ENCODE measurements at regions not wholly inside any gene's neighbourhood (a gene's known extent, or its start where the extent isn't known, plus 50 kb on each side); places are given as distances from the start of the nearest gene placed in this dataset.

- no peak for TF ChIP-seq CTCF (conservative IDR thresholded peaks at IDR 0.05)
- H3K4me3 Mint-ChIP-seq, result no peak overlapping the region
- H3K9me3 Mint-ChIP-seq, result peaks cover 5% of the 10 kb centered on the region
- no peaks in the 10 kb centered on the region for H3K36me3 Mint-ChIP-seq
- no peak for DNase-seq (ENCODE audit: extremely low spot score, unreplicated experiment)
- no peaks in the 10 kb centered on the region for H3K27me3 Mint-ChIP-seq
- H3K4me1 Mint-ChIP-seq (ENCODE audit: unreplicated experiment), result no peaks in the 10 kb centered on the region
- no peak overlapping the region for H3K27ac Mint-ChIP-seq
These were observed 1374.5 kb upstream of the NXPH2 start for GRCh38 chr2:140154706-140155105.

- DNase-seq (ENCODE audit: extremely low spot score, unreplicated experiment), result no peak
- Mint-ChIP-seq H3K4me3 (no peak overlapping the region), H3K27ac (no peak overlapping the region), H3K36me3 (no peaks in the 10 kb centered on the region), H3K4me1 (ENCODE audit: unreplicated experiment) (no peaks in the 10 kb centered on the region), H3K27me3 (no peaks in the 10 kb centered on the region), H3K9me3 (peaks cover 5% of the 10 kb centered on the region)
- TF ChIP-seq CTCF (conservative IDR thresholded peaks at IDR 0.05), result no peak
These were observed 1374.1 kb upstream of the NXPH2 start for GRCh38 chr2:140154271-140154670.

GRCh38 chr2:140144611-140145010, 1364.4 kb upstream of the NXPH2 start:
- H3K36me3 Mint-ChIP-seq, result no peaks in the 10 kb centered on the region
- H3K4me3 Mint-ChIP-seq, result no peak overlapping the region
- peaks cover 3% of the 10 kb centered on the region for H3K27me3 Mint-ChIP-seq
- no peak for DNase-seq (ENCODE audit: extremely low spot score, unreplicated experiment)
- H3K9me3 Mint-ChIP-seq, result no peaks in the 10 kb centered on the region
- no peaks in the 10 kb centered on the region for H3K4me1 Mint-ChIP-seq (ENCODE audit: unreplicated experiment)
- no peak overlapping the region for H3K27ac Mint-ChIP-seq
- TF ChIP-seq CTCF (conservative IDR thresholded peaks at IDR 0.05), result no peak

- no peak for TF ChIP-seq CTCF (conservative IDR thresholded peaks at IDR 0.05)
- Mint-ChIP-seq H3K4me3 (no peak overlapping the region), H3K27ac (no peak overlapping the region), H3K4me1 (ENCODE audit: unreplicated experiment) (no peaks in the 10 kb centered on the region), H3K27me3 (no peaks in the 10 kb centered on the region), H3K9me3 (no peaks in the 10 kb centered on the region), H3K36me3 (no peaks in the 10 kb centered on the region)
- DNase-seq (ENCODE audit: extremely low spot score, unreplicated experiment), result no peak
These were observed 1358.5 kb upstream of the NXPH2 start for GRCh38 chr2:140138736-140139135.

GRCh38 chr2:140136861-140137260, 1356.7 kb upstream of the NXPH2 start:
- H3K27ac Mint-ChIP-seq, result no peak overlapping the region
- no peaks in the 10 kb centered on the region for H3K27me3 Mint-ChIP-seq
- H3K4me3 Mint-ChIP-seq, result no peak overlapping the region

More at GRCh38 chr2:140136861-140137260, 1356.7 kb upstream of the NXPH2 start:
- DNase-seq (ENCODE audit: extremely low spot score, unreplicated experiment), result no peak
- H3K36me3 Mint-ChIP-seq, result no peaks in the 10 kb centered on the region
- no peaks in the 10 kb centered on the region for H3K4me1 Mint-ChIP-seq (ENCODE audit: unreplicated experiment)
- no peaks in the 10 kb centered on the region for H3K9me3 Mint-ChIP-seq
- TF ChIP-seq CTCF (conservative IDR thresholded peaks at IDR 0.05), result no peak

Data from type B pancreatic cell (in vitro differentiated cells).